Activated CD4-positive, CD25-positive, alpha-beta regulatory T cell treated with anti-CD3 and anti-CD28 coated beads, Interleukin-2, amount 50 U/mL, for 72 hours (primary cell): ENCODE measurements at regions not wholly inside any gene's neighbourhood (a gene's known extent, or its start where the extent isn't known, plus 50 kb on each side); places are given as distances from the start of the nearest gene placed in this dataset.
"Not testable (repeated sequence)": the region's sequence is repeated elsewhere in the genome, so short reads cannot be mapped to it uniquely, and the experiment has no call there.

Source experiments
- DNase-seq: peaks from one replicate; pipeline ENCODE4 v3.0.0; 2021

DNA sequence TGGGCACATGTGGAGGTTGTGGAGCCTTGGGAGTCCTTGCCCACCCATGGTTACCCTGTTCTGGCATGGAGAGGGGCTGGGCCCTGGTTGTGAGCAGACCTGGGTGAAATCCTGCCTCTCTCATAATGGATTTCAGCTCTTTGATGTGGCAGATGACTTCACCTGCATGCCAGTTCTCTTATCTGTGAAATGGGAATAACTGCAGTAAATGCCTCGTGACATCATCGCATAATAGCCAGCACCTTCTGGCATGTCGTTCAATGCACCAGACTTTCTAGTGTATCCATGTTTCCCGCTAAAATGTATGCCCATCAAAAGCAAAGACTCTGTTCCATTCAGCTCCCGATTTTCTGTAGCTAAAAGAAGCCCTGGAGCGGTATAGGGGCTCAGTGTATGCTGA is 197.6 kb downstream of the MAF start:
- no peak for DNase-seq

DNA sequence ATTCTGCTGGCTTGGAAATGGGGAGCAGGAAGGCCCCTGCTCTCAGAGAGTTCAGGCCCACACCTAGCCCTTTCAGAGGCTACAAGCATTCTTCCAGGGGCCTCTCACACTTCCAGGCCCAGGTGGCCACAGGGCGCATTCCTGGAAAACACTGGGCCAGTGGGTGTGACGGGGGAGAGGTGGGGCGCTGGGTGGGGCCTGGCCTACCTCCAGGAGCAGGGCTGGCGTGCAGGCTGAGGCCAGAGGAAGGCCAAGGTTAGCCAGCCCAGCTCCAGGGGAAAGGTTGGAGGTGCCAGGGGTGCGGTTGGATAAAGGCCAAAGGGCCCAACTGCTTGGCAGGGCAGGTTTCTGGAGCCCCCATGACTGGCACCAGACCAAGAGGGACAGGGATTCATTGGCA is 198.2 kb downstream of the MAF start:
- no peak for DNase-seq

DNA sequence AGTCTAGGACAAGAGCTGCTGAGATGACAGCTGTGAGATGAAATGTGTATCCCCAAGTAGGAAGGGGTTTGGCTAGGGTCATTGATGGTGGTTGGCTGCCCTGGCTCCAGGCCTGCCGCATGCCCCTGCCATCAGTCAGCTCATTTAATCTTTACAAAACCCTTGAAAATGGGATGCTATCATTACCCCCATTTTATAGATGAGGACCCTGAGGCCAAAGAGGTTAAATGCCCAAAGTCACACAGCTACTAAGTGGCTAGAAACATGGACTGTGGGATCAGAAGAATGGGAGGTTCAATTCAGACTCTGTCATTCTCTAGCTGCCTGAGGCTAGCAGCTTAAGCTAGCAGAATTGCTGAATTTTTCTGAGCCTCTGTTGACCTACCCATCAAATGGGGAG is 198.8 kb downstream of the MAF start:
- no peak for DNase-seq

DNA sequence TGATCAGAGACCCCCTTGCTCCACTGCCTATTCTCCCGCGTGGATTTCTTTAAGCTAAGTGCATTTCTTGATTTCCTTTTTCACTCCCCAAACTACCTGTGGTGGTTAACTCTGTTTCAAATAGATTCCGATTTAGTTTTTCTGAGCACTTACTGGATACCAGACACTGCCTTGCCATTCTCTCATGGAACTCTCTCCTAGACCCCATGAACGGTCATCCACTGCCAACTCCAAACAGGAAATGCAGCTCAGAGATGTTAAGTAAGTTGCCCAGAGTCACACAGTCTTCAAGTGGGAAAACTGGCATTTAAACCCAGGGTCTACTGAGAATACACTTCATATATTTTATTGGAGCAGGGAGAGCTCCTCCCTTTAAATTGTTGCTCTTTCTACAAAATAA is 199.4 kb downstream of the MAF start:
- DNase-seq, result no peak

DNA sequence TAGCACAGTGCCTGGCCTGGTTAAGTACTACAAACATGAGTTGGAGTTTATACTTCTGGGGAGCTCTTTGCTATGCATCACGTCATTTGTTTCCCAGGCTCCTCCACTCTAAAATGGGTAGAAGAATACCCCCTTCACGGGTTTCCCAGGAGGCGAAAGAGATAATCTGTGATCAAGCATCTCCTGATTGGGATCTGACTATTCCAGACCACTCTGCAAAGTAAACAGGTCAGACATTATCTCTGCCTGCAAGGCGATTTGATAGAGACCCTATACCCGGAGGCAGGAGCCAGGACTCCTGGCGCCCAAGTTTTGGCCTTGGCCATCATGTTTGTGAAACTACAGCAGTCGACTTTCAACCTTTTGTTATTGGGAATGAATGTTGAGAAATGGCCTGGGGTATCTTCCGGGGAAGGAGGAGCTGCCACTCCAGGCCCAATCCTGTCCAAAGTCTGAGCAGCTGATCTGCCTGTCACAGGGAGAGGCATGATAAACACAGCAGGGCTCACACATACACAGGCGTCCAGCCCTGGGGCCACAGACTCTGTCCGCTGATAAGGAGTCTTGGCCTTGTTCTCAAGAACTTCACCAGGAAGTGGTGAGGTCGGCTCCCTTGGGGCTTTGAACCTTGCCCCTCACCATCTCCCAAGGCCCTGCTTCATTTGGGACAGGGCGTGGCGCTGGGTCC is 199.9 kb downstream of the MAF start:
- no peak for DNase-seq

DNA sequence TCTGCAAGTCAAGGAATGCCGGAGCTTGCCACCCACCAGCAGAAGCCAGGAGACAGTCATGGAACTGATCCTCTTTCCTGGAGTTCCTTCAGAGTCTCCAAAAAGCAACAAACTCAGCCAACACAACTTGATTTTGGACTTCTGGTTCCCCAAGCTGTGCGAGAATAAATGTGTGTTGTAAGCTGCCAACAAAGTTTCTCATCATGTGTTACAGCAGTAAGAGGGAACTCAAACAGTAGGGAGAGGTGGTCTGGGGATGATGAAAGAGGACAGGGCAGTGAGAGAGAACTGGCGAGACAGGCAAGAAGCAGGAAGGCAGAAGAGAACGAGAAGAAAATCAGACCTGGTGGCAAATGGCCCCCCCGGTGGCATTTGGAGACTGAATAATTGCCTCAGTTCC is 204.9 kb downstream of the MAF start:
- DNase-seq, result no peak

DNA sequence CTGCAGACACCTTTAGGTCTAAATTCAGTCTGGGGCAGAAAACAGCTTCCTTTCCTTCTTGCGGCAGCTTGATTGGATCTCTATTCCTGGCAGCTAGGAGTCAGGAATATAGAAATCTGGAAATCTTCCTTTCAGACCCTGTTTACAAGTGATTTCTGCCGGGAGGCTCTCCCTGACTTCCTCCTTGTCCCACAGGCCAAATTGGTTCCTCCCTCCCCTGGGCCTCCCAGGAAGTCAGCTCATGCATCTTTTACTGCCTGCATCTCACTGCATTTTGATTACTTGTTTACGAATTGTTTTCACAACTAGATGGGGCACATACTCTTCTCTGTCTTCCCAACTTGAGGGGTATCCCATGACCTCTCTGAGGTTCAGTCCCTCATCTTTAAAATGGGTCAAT is 206.3 kb downstream of the MAF start:
- no peak for DNase-seq

DNA sequence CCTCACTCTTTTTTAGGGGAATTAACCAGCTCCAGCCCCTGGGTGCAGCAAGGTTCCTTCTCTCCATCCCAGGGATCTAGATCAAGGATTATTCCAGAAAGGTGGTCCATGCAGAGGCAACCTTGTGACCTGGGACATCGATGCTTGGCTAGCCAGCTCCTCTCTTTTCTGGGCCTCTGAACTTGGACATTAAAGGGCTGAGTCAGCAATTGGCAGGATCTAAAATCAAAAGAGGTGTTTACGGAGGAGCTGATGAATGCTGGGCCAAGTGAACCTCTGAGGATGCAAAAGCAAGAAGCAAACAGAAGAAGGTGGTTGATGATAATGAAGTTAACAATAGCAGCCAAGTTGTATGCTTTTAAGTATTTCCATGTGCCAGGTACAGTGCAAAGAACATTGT is 207.0 kb downstream of the MAF start:
- DNase-seq, result no peak

DNA sequence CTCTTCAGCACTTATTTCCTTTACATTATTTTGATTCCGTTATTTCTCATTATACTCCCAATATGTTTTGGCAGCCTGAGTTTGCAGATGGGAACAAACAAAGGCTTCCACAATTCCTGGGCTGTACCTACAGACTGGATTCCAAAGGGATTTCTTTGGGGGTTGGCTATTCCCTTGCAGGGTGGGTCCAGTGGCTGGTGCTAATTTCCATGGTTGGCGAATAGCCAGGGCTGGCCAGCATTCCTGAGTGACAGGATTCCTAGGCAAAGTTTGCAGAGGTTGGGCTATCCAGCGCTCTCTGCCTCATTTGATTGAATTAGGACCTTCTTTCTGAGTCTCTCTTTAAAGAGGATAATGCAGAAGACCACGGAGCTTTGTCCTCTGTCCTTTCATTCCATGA is 207.4 kb downstream of the MAF start:
- DNase-seq, result no peak

DNA sequence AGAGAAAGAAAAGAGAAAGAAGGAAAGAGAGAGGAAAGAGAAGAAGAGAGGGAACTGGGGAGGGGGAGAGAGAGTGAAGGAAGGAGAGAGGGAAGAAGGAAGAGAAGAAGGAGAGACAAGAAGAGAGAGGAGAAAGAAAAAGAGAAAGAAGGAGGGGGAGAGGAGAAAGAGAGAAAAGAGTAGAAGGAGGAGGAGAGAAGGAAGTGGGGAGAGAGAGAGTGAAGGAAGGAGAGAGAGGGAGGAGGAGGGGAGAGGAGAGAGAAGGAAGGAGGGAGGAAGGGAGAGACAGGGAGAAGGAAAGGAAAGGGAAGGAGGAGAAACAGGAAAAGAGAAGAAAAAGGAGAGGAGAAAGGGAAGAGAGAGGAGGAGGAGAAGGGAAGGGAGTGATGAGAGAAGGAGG is 208.5 kb downstream of the MAF start:
- DNase-seq, result no peak

DNA sequence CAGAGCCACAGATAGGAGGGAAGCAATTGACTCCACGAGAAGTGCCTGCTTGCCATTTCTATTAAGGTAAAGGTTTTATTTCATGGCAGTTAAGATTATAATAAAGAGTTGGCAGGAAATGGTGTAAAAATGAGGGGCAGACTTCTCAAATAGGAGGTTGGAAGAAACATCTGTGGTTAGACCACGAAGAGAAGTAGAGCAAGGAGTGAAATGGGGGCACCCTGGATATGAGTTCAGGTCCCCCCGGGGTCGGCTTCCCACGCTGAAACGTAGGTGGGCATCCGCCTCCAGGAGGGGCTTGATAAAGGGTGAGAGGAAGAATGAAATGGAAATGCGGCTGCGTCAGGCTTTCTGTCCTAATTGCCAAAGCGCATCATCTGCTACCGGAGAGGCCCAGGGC is 209.1 kb downstream of the MAF start:
- no peak for DNase-seq

DNA sequence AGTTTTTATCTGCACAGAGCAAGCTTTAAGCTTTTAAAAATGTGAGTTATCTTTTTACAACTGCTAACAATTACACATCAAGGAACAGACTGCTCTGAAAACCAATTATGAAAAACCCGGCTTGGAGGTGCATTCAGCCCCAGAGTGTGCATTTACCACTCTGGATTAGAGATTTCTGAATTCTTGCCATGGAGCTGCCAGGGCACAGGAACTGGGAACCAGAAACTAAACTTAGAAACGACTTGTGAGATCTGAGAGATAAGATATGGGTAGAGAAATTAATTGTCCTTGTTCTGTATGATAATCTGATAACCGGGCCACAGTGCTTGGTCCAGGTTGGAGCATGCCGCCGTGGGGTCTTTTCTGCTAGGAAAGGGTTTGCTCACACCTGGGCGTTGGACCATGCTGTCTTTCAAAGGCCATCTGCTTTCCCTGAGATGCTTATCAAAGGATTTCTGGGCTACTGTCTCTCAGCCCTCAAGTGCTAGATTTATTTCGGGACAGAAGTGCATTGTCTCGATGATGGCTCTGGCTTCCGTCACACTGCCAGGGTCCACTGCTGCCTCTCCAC is 210.0 kb downstream of the MAF start:
- no peak for DNase-seq

DNA sequence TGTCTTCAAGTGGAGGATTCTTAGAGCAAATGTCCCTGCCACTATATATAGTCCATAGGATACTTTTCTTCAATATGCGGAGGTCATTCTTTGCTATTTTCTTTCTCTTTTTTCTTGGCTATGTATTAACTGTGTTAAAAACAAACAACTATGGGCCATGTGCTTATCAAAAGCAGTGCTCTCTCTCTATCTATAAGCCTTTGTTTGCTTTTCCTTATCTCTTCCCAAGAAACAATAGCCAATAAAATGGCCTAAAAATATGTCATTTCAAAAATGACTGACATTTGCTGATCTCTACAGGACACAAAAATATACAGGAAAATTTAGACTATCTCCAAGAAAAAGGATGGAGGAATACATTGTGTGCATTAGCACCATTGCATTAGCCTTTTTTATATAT is 212.1 kb downstream of the MAF start:
- no peak for DNase-seq

DNA sequence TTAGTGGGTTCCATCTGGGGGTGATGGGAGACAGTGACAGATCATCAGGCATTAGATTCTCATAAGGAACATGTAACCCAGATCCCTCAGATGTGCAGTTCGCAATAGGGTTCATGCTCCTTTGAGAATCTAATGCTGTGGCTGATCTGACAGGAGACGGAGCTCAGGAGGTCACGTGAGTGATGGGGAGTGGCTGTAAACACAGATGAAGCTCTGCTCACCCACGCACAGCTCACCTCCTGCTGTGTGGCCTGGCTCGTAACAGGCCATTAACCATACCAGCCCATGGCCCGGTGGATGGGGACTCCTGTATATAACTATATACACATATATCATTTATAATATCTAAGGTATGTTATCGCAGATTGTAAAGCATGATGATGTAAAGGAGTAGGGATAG is 214.2 kb downstream of the MAF start:
- no peak for DNase-seq

DNA sequence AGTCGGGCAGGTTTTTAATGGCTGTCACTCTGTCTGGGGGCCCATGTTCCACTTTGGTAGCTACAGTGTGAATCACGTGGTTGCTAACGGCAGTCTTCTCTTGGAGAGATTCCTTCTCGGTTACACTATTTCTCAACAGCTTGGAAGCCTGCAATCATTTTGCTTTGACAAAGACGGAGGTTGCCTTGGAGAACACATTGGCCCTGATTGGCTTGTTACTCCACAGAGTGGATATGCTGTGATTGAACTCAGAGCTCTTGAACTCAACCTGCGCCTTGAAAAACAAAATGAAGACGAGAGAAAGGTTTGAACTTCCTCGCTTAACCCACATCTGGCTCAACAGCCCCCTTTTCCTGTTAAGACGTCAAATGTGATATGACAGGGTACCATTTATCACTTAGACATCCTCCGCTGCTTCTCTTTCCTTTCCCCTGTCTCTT is 218.9 kb downstream of the MAF start:
- no peak for DNase-seq

DNA sequence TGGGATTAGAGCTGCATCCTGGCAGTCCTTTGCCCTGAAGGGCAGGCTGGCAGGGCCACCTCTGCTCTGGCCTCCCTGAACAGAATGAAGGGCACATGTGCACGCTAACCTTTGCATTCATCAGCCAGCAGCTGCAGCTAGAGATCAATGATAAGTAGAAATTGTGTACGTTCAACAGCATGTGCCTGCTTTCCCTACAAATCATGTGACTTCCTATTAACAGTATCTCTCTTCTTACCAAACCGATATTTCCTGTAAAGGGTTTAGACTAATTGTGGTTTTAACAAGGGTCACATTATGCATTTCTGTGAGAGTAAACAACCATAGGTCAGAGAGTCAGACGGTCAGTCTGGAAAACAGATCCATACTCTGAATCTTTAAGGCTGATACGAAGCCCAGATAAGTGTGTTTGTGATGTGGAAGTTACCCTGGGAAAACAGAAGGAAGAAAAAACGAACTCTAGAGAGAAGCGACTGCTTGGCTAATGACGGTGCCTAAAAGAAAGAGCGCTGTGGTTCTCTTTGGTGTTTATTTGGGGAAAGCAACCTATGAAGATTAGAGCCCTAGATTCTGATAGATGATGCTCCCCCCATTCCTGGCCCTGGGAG is 219.4 kb downstream of the MAF start:
- DNase-seq, result no peak

DNA sequence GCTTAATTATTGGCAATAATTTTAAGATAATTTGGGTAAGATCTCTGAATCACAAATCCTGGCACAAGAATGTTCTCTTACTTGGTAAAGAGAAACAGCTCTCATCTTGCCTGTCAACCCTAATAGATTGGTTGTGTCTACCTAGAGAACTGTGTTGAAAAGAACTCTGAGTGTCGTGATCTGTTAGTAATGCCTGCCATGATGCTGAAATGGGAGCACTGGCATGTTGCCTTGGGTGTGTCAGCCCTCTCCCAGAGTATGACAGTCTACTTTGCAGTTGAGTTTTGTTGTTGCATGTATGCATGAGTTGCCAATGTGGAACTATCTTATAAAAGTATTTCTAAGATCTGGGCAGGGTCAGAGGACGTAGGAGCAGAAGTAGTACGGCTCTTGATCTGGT is 221.4 kb downstream of the MAF start:
- no peak for DNase-seq

DNA sequence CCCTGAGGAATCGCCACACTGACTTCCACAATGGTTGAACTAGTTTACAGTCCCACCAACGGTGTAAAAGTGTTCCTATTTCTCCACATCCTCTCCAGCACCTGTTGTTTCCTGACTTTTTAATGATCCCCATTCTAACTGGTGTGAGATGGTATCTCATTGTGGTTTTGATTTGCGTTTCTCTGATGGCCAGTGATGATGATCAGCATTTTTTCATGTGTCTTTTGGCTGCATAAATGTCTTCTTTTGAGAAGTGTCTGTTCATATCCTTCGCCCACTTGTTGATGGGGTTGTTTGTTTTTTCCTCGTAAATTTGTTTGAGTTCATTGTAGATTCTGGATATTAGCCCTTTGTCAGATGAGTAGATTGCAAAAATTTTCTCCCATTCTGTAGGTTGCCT is 223.5 kb downstream of the MAF start:
- DNase-seq, result not testable (repeated sequence)

DNA sequence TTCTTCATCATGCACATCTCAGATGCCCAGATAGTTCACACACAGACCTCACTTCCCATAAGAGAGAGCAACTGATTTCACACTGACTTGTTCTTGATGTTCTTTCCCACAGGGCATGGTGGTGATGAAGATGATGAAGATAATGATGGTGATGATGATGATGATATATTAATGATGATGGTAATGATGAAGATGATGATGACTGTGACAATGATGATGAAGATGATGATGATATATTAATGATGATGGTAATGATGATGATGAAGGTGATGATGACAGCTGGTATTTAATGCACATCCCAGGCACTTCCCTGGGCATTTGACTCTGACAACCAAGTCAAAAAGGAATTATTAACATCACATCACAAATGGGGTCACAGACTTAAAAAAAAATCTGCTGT is 225.2 kb downstream of the MAF start:
- DNase-seq, result no peak

DNA sequence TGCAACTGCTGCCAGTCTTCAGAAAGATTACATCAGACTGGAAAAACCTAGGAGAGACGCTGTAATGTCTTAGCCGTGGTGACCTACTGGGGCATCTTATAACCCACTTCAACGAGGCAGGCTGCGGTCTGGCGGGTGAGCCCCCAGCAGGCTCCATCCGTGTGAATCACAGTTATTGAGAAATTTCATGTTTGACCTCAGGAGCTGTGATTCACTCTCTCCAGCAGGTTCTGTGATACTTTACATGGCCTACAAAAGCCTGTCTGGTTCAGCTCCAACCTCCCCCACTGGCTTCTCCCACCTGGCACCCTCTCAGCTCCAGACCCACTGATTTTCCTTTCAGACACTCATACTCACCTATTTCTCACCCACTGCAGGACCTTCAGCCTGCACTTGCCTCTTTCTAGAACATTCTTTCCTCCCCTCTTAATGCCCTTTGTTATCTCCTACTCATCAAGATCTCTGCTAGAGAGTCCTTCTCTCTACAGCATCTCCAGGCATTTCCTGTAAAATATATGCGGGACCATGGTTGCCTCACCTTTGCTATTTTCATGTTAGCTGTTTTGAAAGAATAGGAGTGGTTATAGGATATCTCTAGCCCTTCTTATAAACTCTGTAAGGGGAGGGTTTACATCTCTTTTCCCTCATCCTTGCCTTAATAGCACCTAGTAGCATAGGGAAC is 227.9 kb downstream of the MAF start:
- no peak for DNase-seq

DNA sequence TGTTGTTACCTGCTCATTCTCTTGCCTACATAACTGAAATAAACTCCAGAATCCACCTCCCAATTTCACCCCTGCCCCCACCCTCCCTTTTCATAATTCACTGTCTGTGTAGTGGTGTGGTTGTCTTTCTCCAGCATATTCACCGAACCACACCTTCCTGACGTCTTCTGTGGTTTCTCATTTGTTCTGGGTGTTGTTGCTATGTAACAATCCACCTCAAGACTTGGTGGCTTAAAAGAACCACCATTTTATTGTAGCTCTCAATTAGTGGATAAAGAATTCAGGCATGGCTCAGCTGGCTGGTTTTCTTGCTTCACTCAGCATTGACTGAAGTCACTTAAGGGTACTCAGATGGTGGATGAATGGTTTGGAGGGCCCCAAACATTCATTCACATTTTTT is 229.8 kb downstream of the MAF start:
- no peak for DNase-seq

DNA sequence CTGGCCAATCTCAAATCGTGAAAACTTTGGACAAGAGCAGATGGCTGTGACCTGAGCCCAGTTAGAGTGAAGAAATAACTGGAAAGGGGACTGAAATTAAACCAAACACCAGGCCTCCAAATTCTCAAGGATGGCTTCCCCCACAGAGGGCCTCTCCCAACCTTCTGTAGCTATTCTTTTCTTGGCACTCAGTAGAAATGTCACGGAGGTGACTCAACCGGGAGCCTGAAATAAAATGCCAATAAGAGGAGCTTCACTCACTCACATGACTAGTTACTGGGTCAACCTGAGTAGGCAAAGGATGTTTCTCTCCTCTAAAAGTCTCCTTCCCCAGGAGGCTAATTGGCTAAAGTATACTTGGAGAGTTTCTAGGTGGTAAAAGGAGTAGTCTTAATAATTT is 230.7 kb downstream of the MAF start:
- DNase-seq, result no peak

DNA sequence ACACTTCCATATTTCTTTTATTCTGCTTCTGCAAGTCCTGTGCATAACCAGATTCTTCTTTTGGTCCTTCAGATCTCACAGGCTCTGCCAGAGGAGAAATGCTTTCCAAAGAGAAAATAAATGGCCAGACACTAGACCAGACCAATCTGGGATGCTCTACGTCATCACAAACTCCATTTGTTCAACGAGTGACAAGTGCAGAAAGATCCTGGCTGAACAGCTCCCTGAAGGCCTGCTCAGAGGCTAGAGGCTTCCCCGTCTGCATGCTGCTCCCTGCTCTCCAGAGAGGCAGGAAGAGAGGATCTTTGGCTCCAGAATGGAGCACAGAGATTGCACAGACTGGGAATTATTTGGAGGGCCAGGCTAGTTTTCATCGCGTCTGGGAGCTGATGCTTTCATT is 232.7 kb downstream of the MAF start:
- DNase-seq, result no peak

DNA sequence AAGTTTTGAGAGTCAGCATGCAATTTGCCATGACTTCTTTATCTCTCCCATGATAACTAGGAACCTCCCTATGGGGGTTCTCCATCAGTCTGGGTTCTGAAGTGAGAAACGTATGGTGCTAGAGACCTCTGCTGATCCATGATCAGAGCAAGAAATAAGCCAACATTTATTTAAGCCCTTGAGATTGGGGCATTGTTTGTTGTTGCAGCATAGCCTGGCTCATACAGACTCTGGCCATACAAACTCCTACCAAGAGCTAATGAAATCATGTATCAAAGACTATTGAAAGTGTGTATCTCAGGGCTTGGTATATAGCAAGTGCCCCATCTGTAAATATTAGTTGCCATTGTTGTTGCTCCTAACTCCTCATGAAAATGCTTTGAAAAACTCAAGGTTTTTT is 233.9 kb downstream of the MAF start:
- no peak for DNase-seq
